GM19372 (cell line): ENCODE measurements at regions not wholly inside any gene's neighbourhood (a gene's known extent, or its start where the extent isn't known, plus 50 kb on each side); places are given as distances from the start of the nearest gene placed in this dataset.

Source experiments
- ATAC-seq: cut with Tn5 transposase; IDR thresholded peaks from one replicate; pipeline ENCODE4 v1.9.1; 2021; ENCODE audit warnings: mild to moderate bottlenecking, low read depth, moderate library complexity; ENCODE audit not compliant: unreplicated experiment

DNA sequence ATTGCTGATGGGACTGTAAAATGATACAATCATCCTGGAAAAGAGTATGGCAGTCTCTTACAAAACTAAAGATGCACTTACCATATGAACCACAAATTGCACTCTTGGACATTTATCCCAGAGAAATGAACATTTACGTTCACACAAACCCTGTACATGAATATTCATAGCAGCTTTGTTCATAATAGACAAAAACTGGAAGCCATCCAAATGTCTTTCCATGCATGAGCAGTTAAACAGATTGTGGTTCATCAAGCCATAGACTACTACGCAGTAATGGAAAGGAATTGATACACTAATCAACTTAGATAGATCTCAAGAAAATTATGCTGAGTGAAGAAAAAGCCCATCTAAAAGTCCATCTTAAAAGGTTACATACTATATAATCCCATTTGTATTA lies 156.1 kb upstream of the SLC39A10 start:
- no peak for ATAC-seq

DNA sequence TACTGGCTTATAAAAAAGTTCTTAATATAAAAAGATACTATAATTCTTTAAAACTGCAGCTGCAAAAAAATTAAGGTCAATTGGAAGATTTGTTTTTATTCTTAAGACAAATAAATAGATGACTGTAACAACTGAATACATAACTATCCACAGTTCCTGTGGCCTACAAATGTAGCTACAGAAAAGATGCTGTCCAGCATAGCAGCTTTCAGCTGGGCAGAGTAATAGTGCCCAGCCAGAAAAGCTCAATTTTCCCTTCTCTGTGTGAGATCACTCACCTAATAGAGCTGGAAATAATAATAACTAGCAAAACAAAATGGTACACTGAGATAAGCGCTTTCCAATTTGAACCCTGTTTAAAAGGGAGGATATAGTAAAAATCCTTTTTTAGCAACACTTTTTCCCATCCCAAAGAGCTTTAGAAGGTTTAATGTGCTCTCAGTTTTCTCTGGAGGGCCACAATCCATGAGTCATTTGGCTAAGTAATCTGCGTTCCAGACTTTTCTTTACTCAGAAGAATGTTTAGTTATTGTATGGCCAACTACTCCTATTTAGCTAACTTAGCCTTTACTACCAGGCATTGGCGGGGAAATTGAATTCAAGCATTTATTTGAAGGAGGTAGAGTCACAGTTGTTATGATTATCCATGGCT lies 158.1 kb upstream of the SLC39A10 start:
- ATAC-seq: no peak

DNA sequence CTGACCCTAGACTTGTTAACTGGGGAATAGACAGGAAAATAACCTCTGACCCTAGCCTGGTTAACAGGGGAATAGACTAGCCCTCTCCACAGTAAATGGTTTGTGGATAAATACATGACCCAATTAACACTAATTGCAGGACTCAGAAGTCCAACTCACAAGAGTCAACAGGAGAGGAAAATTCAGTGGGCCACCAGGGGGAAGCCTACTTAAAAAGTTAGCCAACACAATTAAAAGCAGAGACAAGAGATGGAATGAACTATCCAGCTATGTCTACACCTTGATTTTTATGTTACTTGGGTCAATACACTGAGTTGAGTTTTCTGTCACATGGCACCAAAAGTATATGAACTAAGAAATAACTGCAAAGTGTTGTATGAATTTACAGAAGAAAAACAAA lies 158.8 kb upstream of the SLC39A10 start:
- ATAC-seq: peak; percentile 67

DNA sequence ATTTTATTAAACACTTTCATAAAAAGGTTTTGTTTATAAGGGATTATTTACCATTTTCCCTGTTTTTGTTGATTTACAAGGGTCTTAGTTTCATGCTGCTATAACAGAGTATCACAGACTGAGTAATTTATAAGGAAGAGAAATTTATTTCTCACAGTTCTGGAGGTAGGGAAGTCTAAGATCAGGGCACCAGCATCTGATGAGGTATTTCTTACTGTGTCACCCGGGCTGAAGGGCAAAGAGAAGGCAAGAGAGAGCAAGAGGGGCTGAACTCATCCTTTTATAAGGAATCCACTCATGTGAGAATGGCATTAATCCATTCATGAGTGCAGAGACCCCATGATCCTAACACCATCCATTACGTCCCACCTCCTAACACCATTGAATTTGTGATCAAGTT lies 160.0 kb upstream of the SLC39A10 start:
- no peak for ATAC-seq

DNA sequence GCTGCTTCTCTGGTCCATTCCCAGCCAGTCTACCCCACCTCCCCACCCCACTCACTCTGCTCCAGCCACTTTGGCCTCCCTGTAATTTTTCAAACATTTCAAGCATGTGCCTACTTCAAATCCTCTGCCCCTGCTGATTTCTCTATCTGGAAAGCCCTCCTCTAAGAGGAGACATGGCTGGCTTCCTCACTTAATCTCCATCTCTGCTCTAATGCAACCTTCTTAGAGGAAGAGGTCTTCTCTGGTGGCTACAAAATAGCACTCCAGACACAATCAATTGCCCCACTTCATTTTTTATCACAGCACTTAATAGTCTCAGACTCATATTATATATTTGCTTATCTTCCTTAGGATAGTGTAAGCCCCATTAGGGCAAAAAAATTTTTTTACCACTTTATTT lies 161.1 kb upstream of the SLC39A10 start:
- no peak for ATAC-seq

DNA sequence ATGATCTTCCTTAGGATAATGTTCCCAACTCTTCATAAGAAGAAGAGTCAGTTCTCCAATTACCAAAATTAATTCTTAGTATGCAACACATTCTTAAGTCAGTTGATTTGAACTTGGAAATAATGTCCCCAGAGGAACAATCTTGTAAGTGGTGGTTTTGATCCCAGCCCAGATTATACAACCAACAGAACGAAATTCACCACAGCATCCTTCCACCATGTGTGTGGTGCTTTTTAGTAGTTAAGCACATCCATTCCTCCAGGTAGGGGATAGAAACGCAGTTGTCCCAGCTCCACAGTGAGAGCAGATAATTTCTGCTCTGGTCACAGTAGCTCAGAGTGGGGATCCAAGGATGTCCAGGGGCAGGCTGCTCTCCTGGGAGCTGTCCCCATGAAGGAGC lies 161.7 kb upstream of the SLC39A10 start:
- no peak for ATAC-seq

DNA sequence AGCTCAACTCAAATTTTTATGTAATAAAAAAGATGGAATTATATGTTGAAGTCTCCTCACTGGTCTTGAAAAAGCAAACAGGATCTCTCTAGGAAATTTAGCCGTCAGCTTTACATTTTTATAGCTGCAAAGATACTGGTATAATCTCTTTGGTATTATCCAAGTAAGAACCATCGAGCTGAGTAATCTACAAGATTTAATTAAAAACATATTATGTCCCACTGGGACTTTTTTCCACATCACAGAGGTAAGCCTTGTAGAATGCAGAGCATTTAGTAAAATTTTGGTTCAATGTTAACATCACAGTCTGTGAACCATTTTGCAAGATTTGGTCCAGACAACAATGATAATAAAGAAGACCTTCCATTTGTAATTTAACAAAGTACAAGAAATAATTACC lies 162.6 kb upstream of the SLC39A10 start:
- no peak for ATAC-seq

DNA sequence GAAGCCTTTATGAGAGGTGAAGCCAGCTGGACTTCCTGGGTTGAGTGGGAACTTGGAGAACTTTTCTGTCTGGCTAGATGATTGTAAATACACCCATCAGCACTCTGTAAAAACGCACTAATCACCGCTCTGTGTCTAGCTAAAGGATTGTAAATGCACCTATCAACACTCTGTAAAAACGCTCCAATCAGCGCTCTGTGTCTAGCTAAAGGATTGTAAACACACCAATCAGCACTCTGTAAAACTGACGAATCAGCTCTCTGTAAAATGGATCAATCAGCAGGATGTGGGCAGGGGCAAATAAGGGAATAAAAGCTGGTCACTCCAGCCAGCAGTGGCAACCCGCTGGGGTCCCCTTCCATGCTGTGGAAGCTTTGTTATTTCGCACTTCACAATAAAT lies 163.6 kb upstream of the SLC39A10 start:
- ATAC-seq: no peak

DNA sequence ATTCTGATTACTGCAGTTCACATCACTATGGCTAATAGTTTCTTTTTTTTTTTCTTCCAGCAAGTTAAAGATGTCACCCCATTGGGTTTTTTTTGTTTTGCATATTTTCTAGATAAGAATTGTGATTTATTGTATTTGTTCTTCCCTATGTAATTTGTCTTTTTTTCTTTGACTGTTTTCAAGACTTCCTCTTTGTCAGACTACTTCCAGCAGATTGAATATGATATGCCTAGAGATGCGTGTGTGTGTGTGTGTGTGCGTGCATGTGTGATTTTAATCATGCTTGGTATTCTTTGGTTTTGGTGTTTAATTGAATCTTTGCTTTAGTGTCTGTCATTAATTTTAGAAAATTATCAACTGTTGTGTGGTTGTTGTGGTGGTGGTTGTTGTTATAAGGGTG lies 166.7 kb upstream of the SLC39A10 start:
- ATAC-seq: no peak

DNA sequence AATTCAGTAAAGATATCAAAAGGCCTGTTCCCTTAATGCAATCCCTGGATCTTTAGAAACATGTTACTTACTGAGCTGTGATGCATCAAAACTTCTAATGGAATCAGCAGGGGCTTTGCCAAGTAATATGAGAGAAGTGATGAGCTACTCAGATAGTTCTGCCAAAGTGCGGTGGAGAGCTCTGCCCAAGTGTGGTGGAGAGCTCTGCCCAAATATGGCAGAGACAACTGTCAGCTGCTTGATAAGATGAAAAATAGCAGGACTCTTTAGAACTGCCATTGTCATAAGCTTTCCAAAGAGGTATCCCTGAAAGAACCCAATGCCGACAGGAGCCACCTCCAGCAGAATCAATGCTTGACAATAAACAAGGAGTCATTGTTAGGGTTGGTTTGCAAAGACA lies 167.9 kb upstream of the SLC39A10 start:
- ATAC-seq: no peak

DNA sequence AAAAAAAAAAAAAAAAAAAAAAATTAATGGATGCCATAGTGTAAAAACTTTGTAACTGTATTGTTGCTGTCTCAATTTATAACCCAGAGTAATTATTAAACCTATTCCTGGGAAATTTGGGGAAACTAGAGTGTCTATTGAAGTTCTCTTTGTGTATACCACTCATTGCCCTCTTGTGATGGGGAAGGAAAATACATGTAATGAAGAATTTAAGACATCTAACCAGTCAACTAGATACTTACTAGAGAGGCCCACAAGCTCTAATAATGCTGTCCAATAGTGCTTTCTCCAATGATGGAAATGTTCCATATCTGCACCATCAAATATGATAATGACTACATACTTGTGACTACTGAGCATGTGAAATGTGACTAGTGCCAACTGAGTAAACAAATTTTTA lies 168.5 kb upstream of the SLC39A10 start:
- no peak for ATAC-seq

DNA sequence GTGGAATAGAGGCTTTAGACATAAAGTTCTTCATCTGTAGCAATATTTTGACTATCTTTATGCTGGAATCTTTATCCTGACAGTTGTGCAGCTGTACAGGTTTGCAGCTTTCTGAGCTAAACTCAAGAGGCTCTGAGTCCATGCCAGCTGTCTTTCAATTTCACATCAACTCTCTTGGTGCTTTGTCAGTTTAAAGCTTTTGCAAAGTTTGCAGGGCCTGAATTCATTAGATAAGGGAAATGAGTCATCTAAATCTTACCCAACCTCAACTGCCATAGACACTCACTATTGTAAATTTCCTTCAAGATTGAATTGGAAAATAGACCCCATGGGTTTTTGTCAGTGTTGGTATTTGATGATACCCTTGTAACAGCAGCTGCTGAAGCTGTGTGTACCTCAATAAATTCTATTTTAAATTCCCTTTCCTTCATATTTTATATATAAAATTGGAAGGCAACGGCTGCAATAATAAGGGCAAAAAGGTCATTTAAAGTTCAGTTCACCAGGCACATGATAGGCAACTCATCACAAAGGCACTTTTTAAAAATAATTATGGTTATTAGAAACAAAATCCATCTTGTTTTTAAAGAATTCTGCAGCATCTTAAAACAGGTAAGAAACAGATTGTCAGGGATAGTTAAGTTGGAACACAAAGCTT lies 169.9 kb upstream of the SLC39A10 start:
- peak; percentile 81 for ATAC-seq

DNA sequence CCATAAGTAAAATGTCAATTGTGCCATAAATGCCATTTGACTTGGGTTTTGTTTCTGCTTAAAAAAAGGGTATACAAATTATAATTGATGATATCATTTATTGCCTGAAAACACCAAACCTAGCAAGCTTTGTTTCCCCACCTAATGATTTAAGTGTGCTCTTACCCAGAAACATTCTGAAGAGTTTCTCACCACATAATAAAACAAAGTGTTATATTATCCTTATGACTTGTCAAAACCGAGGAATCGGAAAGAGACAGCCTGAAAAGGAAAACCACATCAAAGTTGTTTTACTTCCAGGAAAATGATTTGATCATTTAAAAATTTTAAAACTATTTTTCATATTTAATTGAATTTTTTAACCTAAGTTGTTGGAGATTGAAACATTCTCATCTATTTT lies 170.5 kb upstream of the SLC39A10 start:
- no peak for ATAC-seq

DNA sequence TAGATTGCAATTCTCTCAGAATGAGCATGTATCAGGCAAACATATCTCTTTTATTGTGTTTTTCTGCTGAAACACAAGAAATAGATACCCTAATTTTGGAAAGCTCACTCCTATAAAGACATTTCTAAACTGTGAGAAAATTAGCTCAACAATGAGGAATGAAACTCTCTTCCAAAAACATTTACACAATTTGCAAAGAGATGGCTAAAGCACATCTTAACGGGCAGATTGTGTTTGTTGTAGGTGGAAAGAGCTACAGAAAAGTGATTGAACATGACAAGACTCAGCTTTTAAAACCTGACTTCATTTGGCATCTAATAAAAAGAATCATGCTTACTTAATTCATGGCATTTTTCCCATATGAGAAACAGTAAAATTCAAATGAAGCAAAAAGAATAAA lies 175.0 kb upstream of the SLC39A10 start:
- ATAC-seq: no peak

DNA sequence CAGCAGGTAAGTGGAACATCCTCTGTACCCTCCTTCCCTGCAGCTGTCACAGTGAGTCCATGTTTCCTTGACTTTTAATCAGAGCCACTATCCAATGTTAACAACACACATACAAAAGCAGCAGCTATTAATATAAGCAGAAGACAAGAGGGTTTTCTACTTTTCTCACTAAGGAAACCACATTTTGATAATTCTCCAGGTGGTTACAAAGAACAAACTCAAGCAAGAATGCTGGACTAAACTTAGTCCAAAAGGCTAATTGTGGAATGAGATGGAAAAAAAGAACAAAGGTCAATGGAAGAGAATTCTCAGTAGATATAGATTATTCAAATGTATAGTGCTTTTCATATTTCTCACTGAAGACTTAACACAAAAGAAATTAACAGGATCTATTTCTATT lies 176.9 kb upstream of the SLC39A10 start:
- no peak for ATAC-seq

DNA sequence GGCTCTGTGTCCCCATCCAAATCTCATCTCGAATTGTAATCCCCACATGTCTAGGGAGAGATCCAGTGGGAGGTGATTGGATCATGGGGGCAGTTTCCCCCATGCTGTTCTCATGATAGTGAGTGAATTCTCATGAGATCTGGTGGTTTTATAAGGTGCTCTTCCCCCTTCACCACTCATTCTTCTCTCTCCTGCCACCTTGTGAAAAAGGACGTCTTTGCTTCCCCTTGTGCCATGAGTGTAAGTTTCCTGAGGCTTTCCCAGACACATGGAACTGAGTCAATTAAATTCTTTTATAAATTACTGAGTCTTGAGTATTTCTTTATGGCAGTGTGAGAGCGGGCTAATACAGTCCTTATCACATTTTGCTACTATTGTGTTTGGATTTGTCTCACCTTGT lies 177.6 kb upstream of the SLC39A10 start:
- ATAC-seq: no peak

DNA sequence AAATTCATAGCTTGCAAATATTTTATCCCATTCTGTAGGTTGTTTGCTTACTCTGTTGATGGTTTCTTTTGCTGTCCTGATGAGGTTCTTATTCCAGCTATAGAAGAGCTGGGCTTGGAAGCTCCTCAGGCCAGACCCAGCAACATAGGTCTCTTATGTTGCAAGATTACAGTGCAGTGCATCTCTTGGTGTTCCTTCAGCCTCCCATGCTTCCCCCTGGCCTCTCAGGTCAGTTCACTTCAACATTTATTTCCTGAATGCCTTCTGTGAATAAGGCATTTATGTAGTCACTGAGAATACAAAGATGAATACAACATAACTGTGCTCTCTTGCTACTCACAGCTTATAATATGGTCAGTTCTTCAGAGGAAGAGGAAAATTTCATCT lies 179.0 kb upstream of the SLC39A10 start:
- ATAC-seq: no peak

DNA sequence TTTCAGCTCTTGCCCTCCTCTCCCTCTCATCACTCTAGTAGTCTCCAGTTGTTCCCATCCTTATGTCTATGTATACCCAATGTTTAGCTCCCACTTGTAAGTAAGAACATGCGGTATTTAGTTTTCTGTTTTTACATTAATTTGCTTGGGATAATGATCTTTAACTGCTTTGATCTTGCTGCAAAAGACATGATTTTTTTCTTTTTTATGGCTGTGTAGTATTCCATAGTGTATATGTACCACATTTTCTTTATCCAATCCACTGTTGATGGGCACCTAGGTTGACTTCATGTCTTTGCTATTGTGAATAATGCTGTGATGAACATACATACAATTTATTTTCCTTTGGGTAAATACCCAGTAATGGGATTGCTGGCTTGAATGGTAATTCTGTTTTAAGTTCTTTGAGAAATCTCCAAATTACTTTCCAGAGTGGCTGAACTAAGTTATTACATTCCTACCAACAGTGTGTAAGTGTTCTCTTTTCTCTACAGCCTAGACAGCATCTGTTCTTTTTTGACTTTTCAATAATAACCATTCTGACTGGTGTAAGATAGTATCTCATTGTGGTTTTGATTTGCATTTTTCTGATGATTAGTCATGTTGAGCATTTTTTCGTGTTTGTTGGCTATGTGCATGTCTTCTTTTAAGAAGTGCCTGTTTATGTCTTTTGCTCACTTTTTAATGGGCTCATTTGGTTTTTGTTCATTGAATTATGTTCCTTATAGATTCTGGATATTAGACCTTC lies 179.6 kb upstream of the SLC39A10 start:
- no peak for ATAC-seq

DNA sequence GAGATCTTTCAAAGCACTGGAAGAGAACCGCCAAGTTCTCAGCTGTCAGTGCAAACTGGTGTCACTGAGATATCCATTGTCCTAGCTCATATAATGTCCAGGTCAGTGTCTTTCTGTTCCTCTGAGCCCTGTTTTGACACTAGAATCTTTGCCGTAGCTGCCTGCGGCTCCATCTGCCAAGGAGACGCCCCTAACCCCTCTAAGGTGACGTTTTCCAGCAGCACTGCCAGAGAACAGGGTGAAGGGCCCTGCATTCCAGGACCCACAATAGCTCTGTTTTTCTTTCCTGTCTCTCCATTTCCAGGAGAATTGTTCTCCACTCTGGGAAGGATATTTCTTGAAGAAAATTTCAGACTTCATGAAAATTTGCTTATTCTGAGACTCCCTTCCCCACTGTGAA lies 181.7 kb upstream of the SLC39A10 start:
- no peak for ATAC-seq

DNA sequence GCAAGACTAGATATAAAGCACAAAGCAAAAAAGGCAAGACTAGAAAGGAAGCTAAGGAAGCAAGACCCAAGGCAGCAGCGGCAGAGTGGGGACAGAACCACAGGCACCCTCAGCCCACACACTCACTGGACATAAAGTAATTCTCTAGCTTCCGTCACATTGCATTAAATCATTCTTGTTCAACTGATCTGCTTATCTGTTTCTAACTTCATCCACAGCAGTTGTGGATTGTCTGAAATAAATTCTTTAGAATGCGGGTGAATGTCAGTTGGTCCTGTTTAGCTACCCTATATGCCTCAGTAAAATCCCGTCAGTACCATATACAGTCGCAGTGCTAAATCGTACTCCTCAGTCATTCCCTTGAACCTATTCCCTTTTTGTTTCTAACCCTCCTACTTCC lies 183.2 kb upstream of the SLC39A10 start:
- ATAC-seq: no peak

DNA sequence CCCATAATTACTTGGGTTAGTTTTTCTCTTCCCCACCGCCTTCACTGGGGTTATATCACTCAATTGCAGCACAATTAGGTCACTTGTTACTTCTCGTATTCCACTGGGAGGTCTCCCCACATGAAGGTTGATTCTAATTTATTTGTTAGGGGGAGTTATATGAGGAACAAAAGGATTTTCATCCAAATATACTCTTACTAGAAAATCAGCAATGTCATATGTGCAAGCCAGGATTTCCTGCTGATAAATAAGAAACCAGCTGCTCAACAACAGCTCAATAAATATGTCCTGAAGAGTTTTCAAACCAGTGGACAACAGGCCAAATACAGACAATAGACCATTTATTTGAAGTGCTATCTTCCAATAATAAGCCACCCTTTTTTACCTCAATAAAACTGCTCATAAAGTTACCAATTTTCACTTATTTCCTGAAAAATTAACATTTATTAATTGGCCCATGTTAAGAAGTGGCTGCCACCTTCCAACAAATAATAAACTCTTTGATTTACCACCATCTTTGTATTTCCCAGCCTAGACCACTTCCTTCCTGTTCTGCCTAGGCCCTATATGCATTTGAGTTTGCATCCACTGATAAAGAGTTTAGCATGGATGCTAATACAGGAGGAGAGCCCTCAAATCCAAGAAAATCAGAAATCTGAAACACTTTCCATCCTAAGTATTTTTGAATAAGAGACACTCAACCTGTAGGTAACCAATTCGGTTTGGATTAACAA lies 184.4 kb upstream of the SLC39A10 start:
- ATAC-seq: no peak
